K562 (cell line): ENCODE measurements at regions not wholly inside any gene's neighbourhood (a gene's known extent, or its start where the extent isn't known, plus 50 kb on each side); places are given as distances from the start of the nearest gene placed in this dataset.

Source experiments
- ATAC-seq: fragments of 200-7000 bp; cut with Tn5 transposase; 3 replicates; pipeline ENCODE4 v1.9.1; 2020; ENCODE audit warnings: moderate library complexity
- BruUV-seq: library from RNA; stranded (reverse); fragments of 400-500 nt; replicated peaks from 2 replicates; lab custom pipeline; 2021; lab: Mats Ljungman, UMichigan
- CTCF ChIA-PET: fragments of 300-600 bp; formaldehyde crosslinking; extraction: SDS; loops from one replicate; lab custom pipeline; 2021; ENCODE audit warnings: low intra/inter-chr PET ratio; lab: Yijun Ruan, JAX
- POLR2A ChIA-PET: fragments of 300-600, 350-650 bp; sonication (Branson Sonifier 250); formaldehyde crosslinking; extraction: SDS; loops from one replicate; lab custom pipeline; 2021; ENCODE audit warnings: antibody characterized with exemption, inconsistent platforms; lab: Yijun Ruan, JAX
- DNase-seq, 4 experiments: peaks; one replicate each; pipeline versions ENCODE4 v3.0.0 to v3.0.0-alpha.2; 2011 to 2018; ENCODE audit warnings: low spot score in 3 of 4, mixed read lengths in 3 of 4; ENCODE audit errors: extremely low read depth in 1 of 4
- FAIRE-seq: peaks from 2 replicates; lab custom pipeline; 2011; peaks lifted over from hg19 to GRCh38; lab: Jason Lieb, UNC
- H2AFZ ChIP-seq: 2 replicates; pipeline ENCODE4 v1.6.0; 2011; ENCODE audit warnings: low read depth, low read length, control low read depth, inconsistent platforms
- H3K27ac ChIP-seq: fragments of 200-600 bp; 3 replicates; pipeline ENCODE4 v1.8.0; 2011; ENCODE audit warnings: low read depth, mild to moderate bottlenecking, control low read depth, inconsistent platforms, low read length, moderate library complexity, mixed read lengths; ENCODE audit errors: extremely low read depth
- H3K27me3 ChIP-seq, 2 experiments: fragments of 300-600 bp in 1 of 2; 2 replicates in 1 of 2; 3 replicates in 1 of 2; pipeline versions ENCODE4 v1.6.0 to v1.8.0; 2011; ENCODE audit warnings: inconsistent platforms in 2 of 2, low read length in 2 of 2, mild to moderate bottlenecking in 1 of 2, mixed read lengths in 1 of 2, moderate library complexity in 1 of 2; ENCODE audit not compliant: control insufficient read depth in 2 of 2, insufficient read depth in 2 of 2
- H3K36me3 ChIP-seq: fragments of 300-600 bp; 3 replicates; pipeline ENCODE4 v1.8.0; 2011; ENCODE audit warnings: mild to moderate bottlenecking, low read length, inconsistent platforms; ENCODE audit not compliant: control insufficient read depth, insufficient read depth
- H3K4me1 ChIP-seq, 2 experiments: fragments of 200-600 bp in 1 of 2; replicated peaks in 1 of 2; 2 replicates in 1 of 2; 3 replicates in 1 of 2; pipeline versions ENCODE4 v1.5.1 to v1.8.0; 2011; ENCODE audit warnings: inconsistent platforms in 2 of 2, low read length in 2 of 2, mild to moderate bottlenecking in 1 of 2, mixed read lengths in 1 of 2, moderate library complexity in 1 of 2; ENCODE audit not compliant: control insufficient read depth in 2 of 2, insufficient read depth in 2 of 2
- H3K4me2 ChIP-seq: 2 replicates; pipeline ENCODE4 v1.6.1; 2011; ENCODE audit warnings: low read length, control low read depth, inconsistent platforms, mixed read lengths; ENCODE audit not compliant: insufficient read depth
- H3K4me3 ChIP-seq: fragments of 200-600 bp; sonication (generic), shearing (Covaris generic); 2 replicates; pipeline ENCODE4 v1.5.1; 2016; ENCODE audit warnings: control low read depth, inconsistent platforms
- H3K79me2 ChIP-seq: fragments of 200-600 bp; 3 replicates; pipeline ENCODE4 v1.8.0; 2011; ENCODE audit warnings: low read length, inconsistent platforms; ENCODE audit not compliant: control insufficient read depth, insufficient read depth
- H3K9ac ChIP-seq, 2 experiments: 2 replicates each; pipeline versions ENCODE4 v1.6.0 to v1.6.1; 2011; ENCODE audit warnings: low read depth in 2 of 2, low read length in 2 of 2, control low read depth in 1 of 2, inconsistent platforms in 1 of 2, mild to moderate bottlenecking in 1 of 2, mixed read lengths in 1 of 2; ENCODE audit not compliant: insufficient read depth in 1 of 2
- H3K9me1 ChIP-seq: one replicate; pipeline ENCODE4 v1.6.0; 2011; ENCODE audit warnings: inconsistent platforms, mild to moderate bottlenecking, low read length, moderate library complexity; ENCODE audit not compliant: control insufficient read depth, insufficient read depth
- H3K9me3 ChIP-seq: replicated peaks from 2 replicates; pipeline ENCODE4 v1.5.1; 2011; ENCODE audit warnings: low read depth, low read length, inconsistent platforms; ENCODE audit not compliant: control insufficient read depth, insufficient read depth
- H4K20me1 ChIP-seq: replicated peaks from 2 replicates; pipeline ENCODE4 v1.6.1; 2011; ENCODE audit warnings: low read length, inconsistent platforms, mixed read lengths; ENCODE audit not compliant: control insufficient read depth, insufficient read depth
- ETV5 ChIP-seq: sonication (generic); formaldehyde crosslinking; IDR thresholded peaks from 2 replicates; pipeline ENCODE4 v1.4.0; 2020; ENCODE audit warnings: low read depth, mild to moderate bottlenecking, missing genetic modification reagents
- HNRNPK ChIP-seq: fragments of 200-400 bp; formaldehyde crosslinking; IDR thresholded peaks from one replicate; pipeline ENCODE4 v1.6.1; 2018; ENCODE audit warnings: mild to moderate bottlenecking, low read depth, low read length; ENCODE audit not compliant: poor library complexity, severe bottlenecking
- KHSRP ChIP-seq: fragments of 450-650 bp; IDR thresholded peaks from 2 replicates; pipeline ENCODE4 v1.6.1; 2017
- NR2F6 ChIP-seq: fragments of 450-650 bp; formaldehyde crosslinking; IDR thresholded peaks from 2 replicates; pipeline ENCODE4 v1.4.0; 2020; ENCODE audit warnings: mild to moderate bottlenecking
- RBM22 ChIP-seq: fragments of 200-400 bp; formaldehyde crosslinking; IDR thresholded peaks from 2 replicates; pipeline ENCODE4 v1.6.1; 2018; ENCODE audit warnings: low read length, low read depth; ENCODE audit not compliant: poor library complexity, severe bottlenecking
- TSC22D4 ChIP-seq: fragments of 450-650 bp; IDR thresholded peaks from 2 replicates; pipeline ENCODE4 v1.6.1; 2016; ENCODE audit warnings: missing genetic modification characterization, missing biosample characterization, control low read depth
- ZNF41 ChIP-seq: fragments of 250-450 bp; sonication (Bioruptor Pico); conservative IDR thresholded peaks from 2 replicates; pipeline ENCODE4 v1.4.0; 2020; ENCODE audit warnings: mild to moderate bottlenecking
- ZNF561 ChIP-seq: fragments of 450-650 bp; formaldehyde crosslinking; conservative IDR thresholded peaks from 2 replicates; pipeline ENCODE4 v1.4.0; 2020; ENCODE audit warnings: mild to moderate bottlenecking, moderate library complexity
- WGBS: fragments of 100-300 bp; shearing (Covaris generic); methylation state at CpG from one replicate; pipeline ENCODE4 v1.1.6; 2016; ENCODE audit warnings: low coverage, mixed read lengths; ENCODE audit not compliant: insufficient coverage; ENCODE audit errors: missing lambda C conversion rate; 5-methylcytosine and 5-hydroxymethylcytosine counted together
- in situ Hi-C: fragments of 300-500 bp; cut with MboI; formaldehyde crosslinking; loops from 4 replicates; pipeline ENCODE4 v1.15.0; 2018; ENCODE audit warnings: inconsistent platforms, mixed read lengths
- intact Hi-C: fragments of 100-400 bp; cut with micrococcal nuclease; formaldehyde crosslinking; loops from 2 replicates; pipeline ENCODE4 v1.14.2; 2022
- TF ChIP-seq, protein P1 (sequence below): IDR thresholded peaks from 2 replicates; pipeline ENCODE4 v1.6.1; 2011; ENCODE audit not compliant: insufficient read length; ENCODE audit errors: extremely low read depth
- TF ChIP-seq, protein P2 (sequence below), 2 experiments: fragments of 250-450 bp in 1 of 2; fragments of 450-650 bp in 1 of 2; sonication (Bioruptor Pico) in 1 of 2; IDR thresholded peaks; 2 replicates each; pipeline versions ENCODE4 v1.6.1 to v1.8.0; 2016 to 2021; ENCODE audit warnings: mild to moderate bottlenecking in 2 of 2, moderate library complexity in 2 of 2, missing compliant biosample characterization in 1 of 2, missing genetic modification characterization in 1 of 2
- TF ChIP-seq, protein P3 (sequence below): fragments of 250-450 bp; sonication (Bioruptor Pico); IDR thresholded peaks from 2 replicates; pipeline ENCODE4 v1.5.1; 2021; ENCODE audit warnings: mild to moderate bottlenecking
- TF ChIP-seq, protein P4 (sequence below): IDR thresholded peaks from 3 replicates; pipeline ENCODE4 v1.6.1; 2011; ENCODE audit warnings: borderline replicate concordance, mild to moderate bottlenecking; ENCODE audit not compliant: insufficient read length, insufficient read depth

DNA sequence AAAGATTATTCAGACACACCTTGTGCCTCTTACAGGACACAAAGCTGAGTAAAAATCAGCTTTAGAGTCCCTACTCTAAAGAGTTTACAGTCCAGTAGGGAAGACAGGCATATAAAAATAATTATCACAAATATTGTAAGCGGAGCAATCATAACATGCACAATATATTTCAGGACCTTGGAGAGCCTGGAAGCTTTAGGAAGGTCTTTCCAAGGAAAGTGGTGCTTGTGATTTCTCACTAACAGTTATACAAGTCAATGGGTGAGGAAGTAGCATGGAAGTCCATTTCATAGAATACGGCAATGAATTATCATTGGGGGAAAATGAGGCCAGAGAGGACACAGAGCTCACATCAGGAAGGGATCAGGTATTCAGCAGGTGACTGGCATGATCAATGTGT, 268.3 kb downstream of the C12orf50 start:
- BruUV-seq: no TSS peak
- intact Hi-C loops: no loop called here
- Histone ChIP-seq H3K79me2 (no peaks in the 10 kb centered on the region), H3K27ac (no peak overlapping the region), H3K4me3 (no peak overlapping the region), H3K4me1 (no peaks in the 10 kb centered on the region), H3K36me3 (no peaks in the 10 kb centered on the region), H3K4me2 (no peak overlapping the region), H4K20me1 (no peaks in the 10 kb centered on the region), H2AFZ (no peak overlapping the region), H3K9me1 (no peaks in the 10 kb centered on the region), H3K9ac (no peak overlapping the region), H3K27me3 (no peaks in the 10 kb centered on the region), H3K9me3 (no peaks in the 10 kb centered on the region)
- ChIA-PET POLR2A (no interaction called here), CTCF (no interaction called here)
- FAIRE-seq (no peak), DNase-seq (no peak), ATAC-seq (no peak)
- TF ChIP-seq ZNF561 (no peak), KHSRP (no peak), HNRNPK (no peak), TSC22D4 (no peak), RBM22 (no peak), ZNF41 (CRISPR knock-in tag) (no peak), NR2F6 (no peak), ETV5 (CRISPR knock-in tag) (no peak)
- TF ChIP-seq, protein P1, sequence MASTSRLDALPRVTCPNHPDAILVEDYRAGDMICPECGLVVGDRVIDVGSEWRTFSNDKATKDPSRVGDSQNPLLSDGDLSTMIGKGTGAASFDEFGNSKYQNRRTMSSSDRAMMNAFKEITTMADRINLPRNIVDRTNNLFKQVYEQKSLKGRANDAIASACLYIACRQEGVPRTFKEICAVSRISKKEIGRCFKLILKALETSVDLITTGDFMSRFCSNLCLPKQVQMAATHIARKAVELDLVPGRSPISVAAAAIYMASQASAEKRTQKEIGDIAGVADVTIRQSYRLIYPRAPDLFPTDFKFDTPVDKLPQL: no peak
- TF ChIP-seq, protein P2, sequence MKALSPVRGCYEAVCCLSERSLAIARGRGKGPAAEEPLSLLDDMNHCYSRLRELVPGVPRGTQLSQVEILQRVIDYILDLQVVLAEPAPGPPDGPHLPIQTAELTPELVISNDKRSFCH (CRISPR knock-in tag; IDR thresholded peaks at IDR 0.05): no peak
- TF ChIP-seq, protein P2 (tag; IDR thresholded peaks at IDR 0.05): no peak
- TF ChIP-seq, protein P3, sequence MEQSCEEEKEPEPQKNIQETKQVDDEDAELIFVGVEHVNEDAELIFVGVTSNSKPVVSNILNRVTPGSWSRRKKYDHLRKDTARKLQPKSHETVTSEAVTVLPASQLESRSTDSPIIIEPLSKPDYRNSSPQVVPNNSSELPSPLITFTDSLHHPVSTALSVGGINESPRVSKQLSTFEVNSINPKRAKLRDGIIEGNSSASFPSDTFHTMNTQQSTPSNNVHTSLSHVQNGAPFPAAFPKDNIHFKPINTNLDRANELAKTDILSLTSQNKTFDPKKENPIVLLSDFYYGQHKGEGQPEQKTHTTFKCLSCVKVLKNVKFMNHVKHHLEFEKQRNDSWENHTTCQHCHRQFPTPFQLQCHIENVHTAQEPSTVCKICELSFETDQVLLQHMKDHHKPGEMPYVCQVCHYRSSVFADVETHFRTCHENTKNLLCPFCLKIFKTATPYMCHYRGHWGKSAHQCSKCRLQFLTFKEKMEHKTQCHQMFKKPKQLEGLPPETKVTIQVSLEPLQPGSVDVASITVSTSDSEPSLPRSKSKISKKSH: no peak
- TF ChIP-seq, protein P4, sequence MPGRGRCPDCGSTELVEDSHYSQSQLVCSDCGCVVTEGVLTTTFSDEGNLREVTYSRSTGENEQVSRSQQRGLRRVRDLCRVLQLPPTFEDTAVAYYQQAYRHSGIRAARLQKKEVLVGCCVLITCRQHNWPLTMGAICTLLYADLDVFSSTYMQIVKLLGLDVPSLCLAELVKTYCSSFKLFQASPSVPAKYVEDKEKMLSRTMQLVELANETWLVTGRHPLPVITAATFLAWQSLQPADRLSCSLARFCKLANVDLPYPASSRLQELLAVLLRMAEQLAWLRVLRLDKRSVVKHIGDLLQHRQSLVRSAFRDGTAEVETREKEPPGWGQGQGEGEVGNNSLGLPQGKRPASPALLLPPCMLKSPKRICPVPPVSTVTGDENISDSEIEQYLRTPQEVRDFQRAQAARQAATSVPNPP: no peak
- in situ Hi-C loops: no loop called here
- 2% methylated on average over 2 of the region's 2 CpGs for WGBS
